Fibroblast of lung (primary cell): ENCODE measurements at regions not wholly inside any gene's neighbourhood (a gene's known extent, or its start where the extent isn't known, plus 50 kb on each side); places are given as distances from the start of the nearest gene placed in this dataset.

Source experiments
- DNase-seq, 2 donors: peaks; one replicate each; pipeline versions ENCODE4 v3.0.0 to v3.0.0-alpha.2; 2010; ENCODE audit warnings: low read depth in 2 of 2
- H2AFZ ChIP-seq: 2 replicates; pipeline ENCODE4 v1.5.1; 2012; ENCODE audit warnings: low read length, control low read depth, inconsistent platforms
- H3K27ac ChIP-seq: 2 replicates; pipeline ENCODE4 v1.5.1; 2011; ENCODE audit warnings: low read length, control low read depth; ENCODE audit not compliant: insufficient read depth
- H3K27me3 ChIP-seq: 2 replicates; pipeline ENCODE4 v1.5.1; 2011; ENCODE audit warnings: mild to moderate bottlenecking, low read length; ENCODE audit not compliant: control insufficient read depth, insufficient read depth
- H3K36me3 ChIP-seq: 2 replicates; pipeline ENCODE4 v1.5.1; 2011; ENCODE audit warnings: low read length; ENCODE audit not compliant: control insufficient read depth, insufficient read depth
- H3K4me1 ChIP-seq: 2 replicates; pipeline ENCODE4 v1.5.1; 2011; ENCODE audit warnings: low read length; ENCODE audit not compliant: control insufficient read depth, insufficient read depth; ENCODE audit errors: extremely low read depth
- H3K4me2 ChIP-seq: 2 replicates; pipeline ENCODE4 v1.5.1; 2011; ENCODE audit warnings: low read length, control low read depth; ENCODE audit not compliant: insufficient read depth; ENCODE audit errors: extremely low read depth
- H3K4me3 ChIP-seq, 4 experiments: fragments of 200-600 bp in 1 of 4; sonication (generic) in 1 of 4; replicated peaks in 1 of 4; 2 replicates each; pipeline ENCODE4 v1.5.1; 2011 to 2016; ENCODE audit warnings: low read length in 4 of 4, low read depth in 3 of 4, mild to moderate bottlenecking in 3 of 4, control low read depth in 2 of 4, inconsistent platforms in 1 of 4, mixed read lengths in 1 of 4; ENCODE audit not compliant: insufficient read depth in 1 of 4; ENCODE audit errors: control extremely low read depth in 1 of 4
- H3K79me2 ChIP-seq: 2 replicates; pipeline ENCODE4 v1.5.1; 2012; ENCODE audit warnings: mild to moderate bottlenecking, low read length, inconsistent platforms; ENCODE audit not compliant: control insufficient read depth, insufficient read depth
- H3K9ac ChIP-seq: 2 replicates; pipeline ENCODE4 v1.5.1; 2011; ENCODE audit warnings: mild to moderate bottlenecking, low read length, control low read depth; ENCODE audit not compliant: insufficient read depth
- H3K9me3 ChIP-seq: 2 replicates; pipeline ENCODE4 v1.5.1; 2012; ENCODE audit warnings: low read depth, low read length; ENCODE audit not compliant: control insufficient read depth, insufficient read depth
- H4K20me1 ChIP-seq: 2 replicates; pipeline ENCODE4 v1.5.1; 2011; ENCODE audit warnings: low read length; ENCODE audit not compliant: control insufficient read depth, insufficient read depth; ENCODE audit errors: extremely low read depth
- CTCF ChIP-seq, 2 donors: IDR thresholded peaks in 1 of 2; conservative IDR thresholded peaks in 1 of 2; 1 replicate in 1 of 2; 2 replicates in 1 of 2; pipeline ENCODE4 v1.5.1; 2011 to 2012; ENCODE audit warnings: low read length in 2 of 2, control low read depth in 1 of 2, inconsistent platforms in 1 of 2, low read depth in 1 of 2, mild to moderate bottlenecking in 1 of 2
- EZH2 ChIP-seq: IDR thresholded peaks from 2 replicates; pipeline ENCODE4 v1.5.1; 2012; ENCODE audit warnings: low read length, control low read depth, mild to moderate bottlenecking; ENCODE audit errors: missing control alignments

DNA sequence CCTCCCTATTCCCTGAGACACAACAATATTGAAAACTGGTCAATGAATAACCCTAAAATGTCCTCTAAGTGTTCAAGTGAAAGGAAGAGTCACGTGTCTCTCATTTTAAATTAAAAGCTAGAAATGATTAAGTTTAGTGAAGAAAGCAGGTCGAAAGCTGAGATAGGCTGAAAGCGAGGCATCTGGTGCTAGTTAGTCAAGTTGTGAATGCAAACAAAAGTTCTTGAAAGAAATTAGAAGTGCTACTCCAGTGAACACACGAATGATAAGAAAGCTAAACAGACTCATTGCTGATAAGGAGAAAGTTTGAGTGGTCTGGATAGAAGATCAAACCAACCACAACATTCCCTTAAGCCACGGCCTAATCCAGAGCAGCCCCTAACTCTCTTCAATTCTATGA lies 99.4 kb upstream of the ZNF507 start:
- TF ChIP-seq CTCF (conservative IDR thresholded peaks at IDR 0.05 in 1 of 2, IDR thresholded peaks at IDR 0.05 in 1 of 2; ENCODE audit: low read depth in 1 of 2, low read length in 2 of 2) (no peak), EZH2 (no peak)
- H3K4me1 ChIP-seq = no peaks in the 10 kb centered on the region
- no peak overlapping the region for H3K9ac ChIP-seq
- no peak overlapping the region for H3K4me3 ChIP-seq
- H3K36me3 ChIP-seq = no peaks in the 10 kb centered on the region
- H3K4me2 ChIP-seq = no peak overlapping the region
- H3K27ac ChIP-seq = no peak overlapping the region
- no peaks in the 10 kb centered on the region for H4K20me1 ChIP-seq
- no peaks in the 10 kb centered on the region for H3K27me3 ChIP-seq
- DNase-seq = no peak
- H3K9me3 ChIP-seq = no peaks in the 10 kb centered on the region
- H3K79me2 ChIP-seq = no peaks in the 10 kb centered on the region
- H2AFZ ChIP-seq = no peak overlapping the region

- Histone ChIP-seq H3K79me2 (no peaks in the 10 kb centered on the region), H3K9me3 (no peaks in the 10 kb centered on the region), H4K20me1 (no peaks in the 10 kb centered on the region), H3K27me3 (no peaks in the 10 kb centered on the region), H2AFZ (no peak overlapping the region), H3K27ac (no peak overlapping the region), H3K36me3 (no peaks in the 10 kb centered on the region), H3K4me2 (no peak overlapping the region), H3K4me1 (no peaks in the 10 kb centered on the region), H3K9ac (no peak overlapping the region), H3K4me3 (no peak overlapping the region)
- TF ChIP-seq EZH2 (no peak), CTCF (conservative IDR thresholded peaks at IDR 0.05 in 1 of 2, IDR thresholded peaks at IDR 0.05 in 1 of 2; ENCODE audit: low read depth in 1 of 2, low read length in 2 of 2) (no peak)
- DNase-seq = no peak
Measured at GRCh38 chr19:32251634-32252332, 93.6 kb upstream of the ZNF507 start.

DNA sequence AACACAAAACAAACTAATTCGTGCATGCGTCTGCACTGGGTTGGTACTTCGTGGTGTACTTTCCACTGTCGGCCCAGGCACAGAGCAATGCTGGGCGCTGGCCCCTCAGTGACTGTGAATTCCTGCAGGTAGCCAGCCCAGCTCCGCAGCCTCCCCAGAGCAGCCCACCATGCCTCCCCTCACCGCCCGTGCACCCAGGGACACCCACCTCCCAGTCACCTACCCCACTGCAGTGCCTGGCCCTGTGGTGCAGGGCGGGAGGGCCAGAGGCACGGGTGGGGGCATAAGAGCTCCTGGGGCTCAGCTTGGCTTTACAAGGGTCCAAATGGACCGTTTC lies 93.1 kb upstream of the ZNF507 start:
- Histone ChIP-seq H3K27ac (no peak overlapping the region), H2AFZ (no peak overlapping the region), H3K4me2 (no peak overlapping the region), H3K27me3 (no peaks in the 10 kb centered on the region), H4K20me1 (no peaks in the 10 kb centered on the region), H3K9me3 (no peaks in the 10 kb centered on the region), H3K4me1 (no peaks in the 10 kb centered on the region), H3K4me3 (no peak overlapping the region), H3K9ac (no peak overlapping the region), H3K36me3 (no peaks in the 10 kb centered on the region), H3K79me2 (no peaks in the 10 kb centered on the region)
- DNase-seq = no peak
- no peak for TF ChIP-seq EZH2
